MCF 10A (cell line): ENCODE measurements at regions not wholly inside any gene's neighbourhood (a gene's known extent, or its start where the extent isn't known, plus 50 kb on each side); places are given as distances from the start of the nearest gene placed in this dataset.

Source experiments
- BruUV-seq: library from RNA; stranded (reverse); fragments of 400-500 nt; replicated peaks from 2 replicates; lab custom pipeline; 2021; lab: Mats Ljungman, UMichigan
- CTCF ChIA-PET: fragments of 300-600 bp; sonication (Branson Sonifier 250); formaldehyde crosslinking; extraction: SDS; loops from one replicate; lab custom pipeline; 2021; ENCODE audit warnings: antibody characterized with exemption, inconsistent platforms; lab: Yijun Ruan, JAX
- POLR2A ChIA-PET: fragments of 300-600, 350-650 bp; sonication (Branson Sonifier 250); formaldehyde crosslinking; extraction: SDS; loops from one replicate; lab custom pipeline; 2020; ENCODE audit warnings: antibody characterized with exemption, inconsistent platforms; lab: Yijun Ruan, JAX
- DNase-seq: peaks from one replicate; pipeline ENCODE4 v3.0.0-alpha.2; 2018; ENCODE audit not compliant: unreplicated experiment
- H3K27ac Mint-ChIP-seq: one replicate; pipeline ENCODE4 v1.8.0; 2022; ENCODE audit warnings: mild to moderate bottlenecking, low read depth, mixed read lengths; ENCODE audit not compliant: unreplicated experiment
- H3K27me3 Mint-ChIP-seq: one replicate; pipeline ENCODE4 v1.8.0; 2022; ENCODE audit warnings: mixed read lengths; ENCODE audit not compliant: insufficient read depth, unreplicated experiment
- H3K36me3 Mint-ChIP-seq: one replicate; pipeline ENCODE4 v1.8.0; 2022; ENCODE audit warnings: mild to moderate bottlenecking, moderate library complexity, mixed read lengths; ENCODE audit not compliant: insufficient read depth, unreplicated experiment
- H3K4me1 Mint-ChIP-seq: one replicate; pipeline ENCODE4 v1.8.0; 2022; ENCODE audit warnings: mixed read lengths; ENCODE audit not compliant: insufficient read depth, unreplicated experiment
- H3K4me3 Mint-ChIP-seq: one replicate; pipeline ENCODE4 v1.8.0; 2022; ENCODE audit warnings: mild to moderate bottlenecking, moderate library complexity, mixed read lengths; ENCODE audit not compliant: unreplicated experiment
- H3K9me3 Mint-ChIP-seq: one replicate; pipeline ENCODE4 v1.8.0; 2022; ENCODE audit warnings: mixed read lengths; ENCODE audit not compliant: unreplicated experiment
- intact Hi-C: fragments of 100-400 bp; cut with micrococcal nuclease; formaldehyde crosslinking; loops from 2 replicates; pipeline ENCODE4 v1.14.1; 2022
- TF ChIP-seq, protein P1 (sequence below): fragments of 200-600 bp; IDR thresholded peaks from one replicate; pipeline ENCODE4 v1.8.0; 2022; ENCODE audit warnings: antibody characterized with exemption, mild to moderate bottlenecking; ENCODE audit not compliant: unreplicated experiment

DNA sequence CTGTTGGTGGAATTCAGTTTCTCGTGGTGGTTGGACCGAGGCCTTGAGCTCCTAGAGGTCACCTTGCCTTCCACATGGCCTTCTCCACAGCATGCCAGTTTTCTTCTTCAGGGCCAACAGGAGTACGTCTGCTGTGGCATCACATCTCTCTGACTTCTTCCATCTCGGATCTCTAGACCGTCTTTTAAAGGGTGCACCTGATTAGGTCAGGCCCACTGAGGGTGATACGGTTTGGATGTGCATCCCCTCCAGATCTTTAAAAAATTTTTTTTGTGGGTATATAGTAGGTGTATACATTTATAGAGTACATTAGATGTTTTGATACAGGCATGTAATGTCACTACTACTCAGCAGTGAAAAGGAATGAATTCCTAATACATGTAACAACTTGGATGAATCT, 58.3 kb upstream of the BRD7 start:
- Mint-ChIP-seq H3K4me1 (no peaks in the 10 kb centered on the region), H3K4me3 (no peak overlapping the region), H3K27me3 (no peaks in the 10 kb centered on the region), H3K9me3 (no peaks in the 10 kb centered on the region), H3K36me3 (no peaks in the 10 kb centered on the region), H3K27ac (no peak overlapping the region)
- ChIA-PET CTCF (no interaction called here), POLR2A (no interaction called here)
- intact Hi-C loops, result no loop called here
- no TSS peak for BruUV-seq
- DNase-seq, result no peak
- TF ChIP-seq, protein P1, sequence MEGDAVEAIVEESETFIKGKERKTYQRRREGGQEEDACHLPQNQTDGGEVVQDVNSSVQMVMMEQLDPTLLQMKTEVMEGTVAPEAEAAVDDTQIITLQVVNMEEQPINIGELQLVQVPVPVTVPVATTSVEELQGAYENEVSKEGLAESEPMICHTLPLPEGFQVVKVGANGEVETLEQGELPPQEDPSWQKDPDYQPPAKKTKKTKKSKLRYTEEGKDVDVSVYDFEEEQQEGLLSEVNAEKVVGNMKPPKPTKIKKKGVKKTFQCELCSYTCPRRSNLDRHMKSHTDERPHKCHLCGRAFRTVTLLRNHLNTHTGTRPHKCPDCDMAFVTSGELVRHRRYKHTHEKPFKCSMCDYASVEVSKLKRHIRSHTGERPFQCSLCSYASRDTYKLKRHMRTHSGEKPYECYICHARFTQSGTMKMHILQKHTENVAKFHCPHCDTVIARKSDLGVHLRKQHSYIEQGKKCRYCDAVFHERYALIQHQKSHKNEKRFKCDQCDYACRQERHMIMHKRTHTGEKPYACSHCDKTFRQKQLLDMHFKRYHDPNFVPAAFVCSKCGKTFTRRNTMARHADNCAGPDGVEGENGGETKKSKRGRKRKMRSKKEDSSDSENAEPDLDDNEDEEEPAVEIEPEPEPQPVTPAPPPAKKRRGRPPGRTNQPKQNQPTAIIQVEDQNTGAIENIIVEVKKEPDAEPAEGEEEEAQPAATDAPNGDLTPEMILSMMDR, result no peak

DNA sequence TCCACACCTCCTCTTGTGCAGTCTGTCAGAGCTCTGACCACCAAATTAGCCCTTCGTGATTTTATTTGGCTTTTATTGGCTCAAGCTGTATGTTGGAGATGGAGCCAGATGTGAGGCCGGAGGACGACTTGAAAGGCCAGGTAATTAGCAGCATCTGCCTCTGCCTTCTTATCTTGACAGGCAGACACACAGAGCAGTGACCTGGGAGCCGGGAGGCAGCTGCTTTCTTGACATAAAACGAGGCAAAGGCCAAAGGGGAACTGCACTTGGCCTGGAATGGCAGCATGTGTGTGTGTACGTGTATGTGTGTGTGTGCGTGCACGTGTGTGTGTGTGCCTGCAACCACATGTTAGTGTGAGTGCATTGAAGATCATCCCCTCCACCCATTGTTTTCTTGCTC, 56.9 kb upstream of the BRD7 start:
- intact Hi-C loops, result no loop called here
- TF ChIP-seq, protein P1, result no peak
- Mint-ChIP-seq H3K27me3 (no peaks in the 10 kb centered on the region), H3K27ac (no peak overlapping the region), H3K9me3 (no peaks in the 10 kb centered on the region), H3K4me1 (no peaks in the 10 kb centered on the region), H3K4me3 (no peak overlapping the region), H3K36me3 (no peaks in the 10 kb centered on the region)
- CTCF ChIA-PET, result interaction anchor here (0.5 to 0.6 kb wide), 3 partner anchors 12 to 414 kb away, joined by 3 to 4 read pairs (median 3); no protein-coding TSS in a partner anchor
- DNase-seq, result no peak
- POLR2A ChIA-PET, result no interaction called here
- no TSS peak for BruUV-seq

DNA sequence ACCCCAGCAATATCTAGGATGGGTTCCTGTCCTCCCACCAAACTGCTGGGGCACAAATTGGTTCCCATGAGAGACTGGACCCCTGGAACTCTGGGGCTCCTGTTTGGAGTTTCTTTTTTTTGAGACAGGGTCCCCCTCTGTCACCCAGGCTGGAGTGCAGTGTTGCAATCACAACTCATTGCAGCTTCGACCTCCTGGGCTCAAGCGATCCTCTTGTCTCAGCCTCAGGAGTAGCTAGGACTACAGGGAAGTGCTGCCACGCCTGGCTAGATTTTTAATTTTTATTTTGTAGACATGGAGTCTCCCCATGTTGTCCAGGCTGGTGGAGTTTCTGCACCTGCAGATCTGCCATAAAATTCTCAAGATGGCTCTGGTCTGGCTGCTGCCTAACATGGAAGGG, 56.3 kb upstream of the BRD7 start:
- intact Hi-C loops, result no loop called here
- Mint-ChIP-seq H3K27ac (no peak overlapping the region), H3K4me3 (no peak overlapping the region), H3K9me3 (peaks cover 6% of the 10 kb centered on the region), H3K4me1 (no peaks in the 10 kb centered on the region), H3K36me3 (no peaks in the 10 kb centered on the region), H3K27me3 (no peaks in the 10 kb centered on the region)
- POLR2A ChIA-PET, result no interaction called here
- no TSS peak for BruUV-seq
- CTCF ChIA-PET, result interaction anchor here (0.6 kb wide), 2 partner anchors 12 to 64 kb away, joined by 3 to 4 read pairs; no protein-coding TSS in a partner anchor
- no peak for DNase-seq
- TF ChIP-seq, protein P1, result no peak

DNA sequence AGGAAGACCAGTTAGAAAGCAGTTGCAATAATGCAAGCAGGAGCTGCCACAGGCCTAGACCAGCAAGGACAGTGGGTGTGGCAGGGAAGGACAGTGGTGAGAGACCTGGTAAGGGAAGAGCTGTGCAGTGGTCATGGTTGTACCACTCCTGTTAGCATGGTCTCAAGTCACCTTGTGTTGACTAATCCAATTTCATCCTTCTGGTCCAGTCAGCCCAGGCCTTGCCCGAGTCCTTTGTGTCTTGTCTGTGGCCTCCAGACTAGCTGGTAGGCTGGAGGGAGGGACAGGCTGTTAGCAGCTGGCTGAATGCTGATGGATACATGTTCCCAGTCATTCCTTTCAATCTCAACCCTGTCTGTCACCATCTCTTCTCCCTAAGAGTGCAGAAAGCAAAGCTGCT, 54.1 kb upstream of the BRD7 start:
- DNase-seq, result no peak
- POLR2A ChIA-PET, result interaction anchor here (0.6 to 1.1 kb wide), 2 partner anchors 27 to 102 kb away, joined by 3 read pairs; no protein-coding TSS in a partner anchor
- H3K4me1 Mint-ChIP-seq, result no peaks in the 10 kb centered on the region
- H3K9me3 Mint-ChIP-seq, result peaks cover 16% of the 10 kb centered on the region
- H3K27ac Mint-ChIP-seq, result no peak overlapping the region
- no peaks in the 10 kb centered on the region for H3K36me3 Mint-ChIP-seq
- intact Hi-C loops, result no loop called here
- TF ChIP-seq, protein P1, result no peak
- no peak overlapping the region for H3K4me3 Mint-ChIP-seq
- CTCF ChIA-PET, result interaction anchor here (0.5 kb wide), 1 partner anchor 1084 kb away, joined by 3 read pairs; no protein-coding TSS in a partner anchor
- BruUV-seq, result no TSS peak
- no peaks in the 10 kb centered on the region for H3K27me3 Mint-ChIP-seq
